ENCODE measurements at regions not wholly inside any gene's neighbourhood (a gene's known extent, or its start where the extent isn't known, plus 50 kb on each side); places are given as distances from the start of the nearest gene placed in this dataset.

GRCh38 chr5:101505891-101506570 lies 602.9 kb upstream of the ST8SIA4 start:
- no peak for TF ChIP-seq CTCF (IDR thresholded peaks at IDR 0.05; ENCODE audit: insufficient read depth, low read length)
- no peak for TF ChIP-seq POLR2AphosphoS5 (IDR thresholded peaks at IDR 0.05; ENCODE audit: low read depth)
- TF ChIP-seq GABPA (IDR thresholded peaks at IDR 0.05; ENCODE audit: low read depth), result no peak
- no peak for TF ChIP-seq SPI1 (IDR thresholded peaks at IDR 0.05; ENCODE audit: borderline replicate concordance, low read depth)
- no peak for TF ChIP-seq REST (IDR thresholded peaks at IDR 0.05; ENCODE audit: insufficient replicate concordance, low read depth)
